WERI-Rb-1 (cell line): ENCODE measurements at regions not wholly inside any gene's neighbourhood (a gene's known extent, or its start where the extent isn't known, plus 50 kb on each side); places are given as distances from the start of the nearest gene placed in this dataset.

Experiments
- DNase-seq: peaks from one replicate; pipeline ENCODE4 v3.0.0-alpha.2; 2020
- H3K27ac ChIP-seq: fragments of 250-450 bp; sonication (Bioruptor Pico); 2 replicates; pipeline ENCODE4 v1.5.1; 2020; ENCODE audit warnings: mild to moderate bottlenecking, moderate library complexity
- H3K27me3 ChIP-seq: fragments of 250-450 bp; sonication (Bioruptor Pico); 2 replicates; pipeline ENCODE4 v1.5.1; 2021; ENCODE audit warnings: mild to moderate bottlenecking, low read depth, moderate library complexity; ENCODE audit not compliant: insufficient read depth, severe bottlenecking
- H3K36me3 ChIP-seq: fragments of 250-450 bp; sonication (Bioruptor Pico); 2 replicates; pipeline ENCODE4 v1.5.1; 2020; ENCODE audit warnings: mild to moderate bottlenecking, moderate library complexity
- H3K4me3 ChIP-seq: 2 replicates; pipeline ENCODE4 v1.5.1; 2011; ENCODE audit warnings: low read depth, mild to moderate bottlenecking, control low read depth, low read length
- H3K9me3 ChIP-seq: fragments of 250-450 bp; sonication (Bioruptor Pico); 2 replicates; pipeline ENCODE4 v1.5.1; 2021; ENCODE audit warnings: mild to moderate bottlenecking, moderate library complexity; ENCODE audit not compliant: severe bottlenecking
- CTCF ChIP-seq: IDR thresholded peaks from 2 replicates; pipeline ENCODE4 v1.5.1; 2011; ENCODE audit warnings: low read depth, mild to moderate bottlenecking, control low read depth, inconsistent platforms, low read length

- TF ChIP-seq CTCF = no peak
- no peak for DNase-seq
- peaks cover 6% of the 10 kb centered on the region for H3K27me3 ChIP-seq
- H3K36me3 ChIP-seq = no peaks in the 10 kb centered on the region
- H3K9me3 ChIP-seq = no peaks in the 10 kb centered on the region
- H3K27ac ChIP-seq = no peak overlapping the region
- H3K4me3 ChIP-seq = no peak overlapping the region
Observed at GRCh38 chr4:108398836-108399235, 221.5 kb upstream of the RPL34 start.

GRCh38 chr4:108398316-108398715 lies 222.1 kb upstream of the RPL34 start:
- Histone ChIP-seq H3K4me3 (no peak overlapping the region), H3K27ac (no peak overlapping the region), H3K36me3 (no peaks in the 10 kb centered on the region), H3K27me3 (peaks cover 6% of the 10 kb centered on the region), H3K9me3 (no peaks in the 10 kb centered on the region)
- no peak for TF ChIP-seq CTCF
- DNase-seq = no peak

- no peak for TF ChIP-seq CTCF
- no peak overlapping the region for H3K4me3 ChIP-seq
- DNase-seq = no peak
- no peaks in the 10 kb centered on the region for H3K9me3 ChIP-seq
- H3K36me3 ChIP-seq = no peaks in the 10 kb centered on the region
- H3K27me3 ChIP-seq = peaks cover 6% of the 10 kb centered on the region
- H3K27ac ChIP-seq = no peak overlapping the region
Observed at GRCh38 chr4:108397850-108398249, 222.5 kb upstream of the RPL34 start.

- Histone ChIP-seq H3K27ac (no peak overlapping the region), H3K9me3 (no peaks in the 10 kb centered on the region), H3K27me3 (peaks cover 6% of the 10 kb centered on the region), H3K36me3 (no peaks in the 10 kb centered on the region), H3K4me3 (no peak overlapping the region)
- no peak for TF ChIP-seq CTCF
- DNase-seq = no peak
Observed at GRCh38 chr4:108396900-108397497, 223.4 kb upstream of the RPL34 start.

- TF ChIP-seq CTCF = no peak
- Histone ChIP-seq H3K36me3 (no peaks in the 10 kb centered on the region), H3K27ac (no peak overlapping the region), H3K27me3 (peaks cover 6% of the 10 kb centered on the region), H3K4me3 (no peak overlapping the region), H3K9me3 (no peaks in the 10 kb centered on the region)
- no peak for DNase-seq
Observed at GRCh38 chr4:108395786-108396185, 224.6 kb upstream of the RPL34 start.

- DNase-seq = no peak
- Histone ChIP-seq H3K27ac (no peak overlapping the region), H3K4me3 (no peak overlapping the region), H3K27me3 (peaks cover 3% of the 10 kb centered on the region), H3K36me3 (no peaks in the 10 kb centered on the region), H3K9me3 (no peaks in the 10 kb centered on the region)
- peak; percentile 33; the same call in 1 of the 2 replicates for TF ChIP-seq CTCF
Observed at GRCh38 chr4:108393890-108394472, 225.2 kb upstream of the LEF1 start.
